ENCODE measurements at regions not wholly inside any gene's neighbourhood (a gene's known extent, or its start where the extent isn't known, plus 50 kb on each side); places are given as distances from the start of the nearest gene placed in this dataset.

GRCh38 chr2:223219872-223220657 is 168.1 kb downstream of the KCNE4 start:
- intact Hi-C loops (cut with DNase I), result no loop called here
- no peak for DNase-seq (ENCODE audit: low spot score)

- no peak for DNase-seq (ENCODE audit: low spot score)
- intact Hi-C loops (cut with DNase I), result no loop called here
Measured at GRCh38 chr2:223220658-223220925, 168.6 kb downstream of the KCNE4 start.

- intact Hi-C loops (cut with DNase I), result no loop called here
- DNase-seq (ENCODE audit: low spot score), result no peak
Measured at GRCh38 chr2:223221139-223221835, 169.3 kb downstream of the KCNE4 start.

GRCh38 chr2:223222397-223222796 is 170.4 kb downstream of the KCNE4 start:
- intact Hi-C loops (cut with DNase I), result no loop called here
- DNase-seq (ENCODE audit: low spot score), result no peak

- intact Hi-C loops (cut with DNase I), result no loop called here
- no peak for DNase-seq (ENCODE audit: low spot score)
Measured at GRCh38 chr2:223223156-223223555, 171.2 kb downstream of the KCNE4 start.

- intact Hi-C loops (cut with DNase I), result no loop called here
- DNase-seq (ENCODE audit: low spot score), result no peak
Measured at GRCh38 chr2:223225266-223225665, 173.3 kb downstream of the KCNE4 start.

GRCh38 chr2:223226264-223226663 is 174.3 kb downstream of the KCNE4 start:
- intact Hi-C loops (cut with DNase I), result no loop called here

GRCh38 chr2:223227338-223227737 is 175.3 kb downstream of the KCNE4 start:
- intact Hi-C loops (cut with DNase I), result no loop called here
- DNase-seq (ENCODE audit: low spot score), result no peak

More at GRCh38 chr2:223226264-223226663, 174.3 kb downstream of the KCNE4 start:
- DNase-seq (ENCODE audit: low spot score), result no peak

GRCh38 chr2:223228871-223229270 is 176.9 kb downstream of the KCNE4 start:
- intact Hi-C loops (cut with DNase I), result no loop called here
- DNase-seq (ENCODE audit: low spot score), result no peak

GRCh38 chr2:223230352-223230751 is 178.4 kb downstream of the KCNE4 start:
- intact Hi-C loops (cut with DNase I), result no loop called here

GRCh38 chr2:223232285-223232684 is 180.3 kb downstream of the KCNE4 start:
- intact Hi-C loops (cut with DNase I), result no loop called here

More at GRCh38 chr2:223230352-223230751, 178.4 kb downstream of the KCNE4 start:
- no peak for DNase-seq (ENCODE audit: low spot score)

GRCh38 chr2:223232896-223233295 is 180.9 kb downstream of the KCNE4 start:
- intact Hi-C loops (cut with DNase I), result no loop called here
- DNase-seq (ENCODE audit: low spot score), result no peak

More at GRCh38 chr2:223232285-223232684, 180.3 kb downstream of the KCNE4 start:
- no peak for DNase-seq (ENCODE audit: low spot score)

GRCh38 chr2:223235986-223236385 is 184.0 kb downstream of the KCNE4 start:
- intact Hi-C loops (cut with DNase I), result no loop called here
- no peak for DNase-seq (ENCODE audit: low spot score)

GRCh38 chr2:223238301-223238700 is 186.3 kb downstream of the KCNE4 start:
- intact Hi-C loops (cut with DNase I), result no loop called here
- DNase-seq (ENCODE audit: low spot score), result no peak

- intact Hi-C loops (cut with DNase I), result no loop called here
- no peak for DNase-seq (ENCODE audit: low spot score)
Measured at GRCh38 chr2:223243233-223243632, 191.2 kb downstream of the KCNE4 start.

GRCh38 chr2:223247136-223247535 is 195.1 kb downstream of the KCNE4 start:
- intact Hi-C loops (cut with DNase I), result no loop called here
- DNase-seq (ENCODE audit: low spot score), result no peak

GRCh38 chr2:223251656-223252229 is 199.8 kb downstream of the KCNE4 start:
- intact Hi-C loops (cut with DNase I), result no loop called here
- no peak for DNase-seq (ENCODE audit: low spot score)

- intact Hi-C loops (cut with DNase I), result no loop called here
- DNase-seq (ENCODE audit: low spot score), result no peak
Measured at GRCh38 chr2:223260681-223261080, 208.7 kb downstream of the KCNE4 start.

- no peak for DNase-seq (ENCODE audit: low spot score)
- intact Hi-C loops (cut with DNase I), result no loop called here
Measured at GRCh38 chr2:223262946-223263345, 211.0 kb downstream of the KCNE4 start.

GRCh38 chr2:223264541-223265193 is 212.7 kb downstream of the KCNE4 start:
- no peak for DNase-seq (ENCODE audit: low spot score)
- intact Hi-C loops (cut with DNase I), result no loop called here

Data from cardiac septum (tissue), 1 donor.